Bronchial epithelial cell (primary cell): ENCODE measurements at regions not wholly inside any gene's neighbourhood (a gene's known extent, or its start where the extent isn't known, plus 50 kb on each side); places are given as distances from the start of the nearest gene placed in this dataset.
"Not testable (repeated sequence)": the region's sequence is repeated elsewhere in the genome, so short reads cannot be mapped to it uniquely, and the experiment has no call there.

Experiments used
- DNase-seq: peaks from one replicate; pipeline ENCODE4 v3.0.0-alpha.2; 2010; ENCODE audit warnings: low read depth
- FAIRE-seq: peaks from 2 replicates; lab custom pipeline; 2011; peaks lifted over from hg19 to GRCh38; lab: Jason Lieb, UNC
- H3K27me3 ChIP-seq: 2 replicates; pipeline ENCODE4 v1.5.1; 2011; ENCODE audit warnings: low read length; ENCODE audit not compliant: control insufficient read depth, insufficient read depth
- H3K36me3 ChIP-seq: 2 replicates; pipeline ENCODE4 v1.5.1; 2011; ENCODE audit warnings: low read length; ENCODE audit not compliant: control insufficient read depth, insufficient read depth
- H3K4me3 ChIP-seq: 2 replicates; pipeline ENCODE4 v1.5.1; 2011; ENCODE audit warnings: mild to moderate bottlenecking, low read depth, low read length, control low read depth
- CTCF ChIP-seq: IDR thresholded peaks from 2 replicates; pipeline ENCODE4 v1.5.1; 2011; ENCODE audit warnings: mild to moderate bottlenecking, moderate library complexity, low read length, control low read depth, inconsistent platforms; ENCODE audit not compliant: insufficient read depth, severe bottlenecking

GRCh38 chr17:72470734-72471133 is 349.9 kb downstream of the SOX9 start:
- no peak for TF ChIP-seq CTCF

GRCh38 chr17:72471296-72471695 is 350.5 kb downstream of the SOX9 start:
- DNase-seq (no peak), FAIRE-seq (no peak)
- no peaks in the 10 kb centered on the region for H3K27me3 ChIP-seq
- TF ChIP-seq CTCF: no peak
- no peak overlapping the region for H3K4me3 ChIP-seq
- H3K36me3 ChIP-seq: peaks cover 1% of the 10 kb centered on the region

More at GRCh38 chr17:72470734-72471133, 349.9 kb downstream of the SOX9 start:
- no peak for DNase-seq
- H3K4me3 ChIP-seq: no peak overlapping the region
- H3K36me3 ChIP-seq: no peaks in the 10 kb centered on the region
- FAIRE-seq: no peak
- H3K27me3 ChIP-seq: no peaks in the 10 kb centered on the region

- peaks cover 1% of the 10 kb centered on the region for H3K36me3 ChIP-seq
These were observed 351.3 kb downstream of the SOX9 start for GRCh38 chr17:72472106-72472505.

GRCh38 chr17:72472853-72473390 is 352.1 kb downstream of the SOX9 start:
- H3K36me3 ChIP-seq, FAIRE-seq, H3K4me3 ChIP-seq, H3K27me3 ChIP-seq, DNase-seq: not testable (repeated sequence)

More at GRCh38 chr17:72472106-72472505, 351.3 kb downstream of the SOX9 start:
- no peak overlapping the region for H3K4me3 ChIP-seq
- FAIRE-seq: no peak
- DNase-seq: no peak
- no peaks in the 10 kb centered on the region for H3K27me3 ChIP-seq
- no peak for TF ChIP-seq CTCF

GRCh38 chr17:72474243-72474642 is 353.4 kb downstream of the SOX9 start:
- Histone ChIP-seq H3K4me3 (no peak overlapping the region), H3K36me3 (peaks cover 1% of the 10 kb centered on the region), H3K27me3 (no peaks in the 10 kb centered on the region)
- TF ChIP-seq CTCF: no peak
- no peak for FAIRE-seq
- DNase-seq: no peak

- DNase-seq (no peak), FAIRE-seq (no peak)
- no peak overlapping the region for H3K4me3 ChIP-seq
- TF ChIP-seq CTCF: no peak
- H3K27me3 ChIP-seq: no peaks in the 10 kb centered on the region
- H3K36me3 ChIP-seq: peaks cover 1% of the 10 kb centered on the region
These were observed 354.1 kb downstream of the SOX9 start for GRCh38 chr17:72474719-72475477.
